Endothelial cell of hepatic sinusoid (primary cell): ENCODE measurements at regions not wholly inside any gene's neighbourhood (a gene's known extent, or its start where the extent isn't known, plus 50 kb on each side); places are given as distances from the start of the nearest gene placed in this dataset.
"Not testable (repeated sequence)": the region's sequence is repeated elsewhere in the genome, so short reads cannot be mapped to it uniquely, and the experiment has no call there.

Experiments used
- in situ Hi-C: cut with HindIII; loops from 2 replicates; pipeline ENCODE4 v1.10.0; 2017; ENCODE audit warnings: low sequenced_read_pairs

DNA sequence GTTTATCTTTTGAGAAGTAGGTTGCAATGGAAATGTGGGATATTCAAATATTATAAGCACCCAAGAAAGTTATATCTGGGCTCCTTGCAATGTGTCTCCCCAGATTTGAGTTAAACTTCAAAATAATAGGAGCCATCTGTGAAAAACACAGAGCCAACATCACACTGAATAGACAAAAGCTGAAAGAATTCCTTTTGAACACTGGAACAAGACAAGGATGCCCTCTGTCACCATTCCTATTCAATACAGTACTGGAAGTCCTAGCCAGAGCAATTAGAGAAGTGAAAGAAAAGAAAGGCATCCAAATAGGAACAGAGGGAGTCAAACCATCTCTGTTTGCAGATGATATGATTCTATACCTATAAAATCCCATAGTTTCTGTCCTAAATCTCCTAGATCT lies 114.3 kb upstream of the IL1RAPL1 start:
- in situ Hi-C loops, result no loop called here

DNA sequence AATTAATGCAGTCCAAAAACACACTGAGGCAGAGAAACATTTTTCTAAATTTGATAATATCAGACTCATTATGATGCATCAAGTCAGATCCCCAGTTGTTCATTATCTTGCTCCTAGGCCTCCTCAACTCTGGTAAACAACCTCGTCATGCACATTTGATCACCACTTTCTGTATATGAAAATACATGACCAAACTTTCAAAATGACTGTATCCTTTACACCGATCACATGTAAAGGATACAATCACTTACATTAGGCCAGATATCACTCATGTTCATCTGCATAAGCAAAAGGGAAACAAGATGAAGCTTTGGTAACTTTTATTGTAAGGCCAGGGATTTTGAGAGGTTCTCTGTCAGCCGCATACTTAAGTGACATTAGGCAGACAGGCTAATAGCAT lies 99.4 kb upstream of the IL1RAPL1 start:
- in situ Hi-C loops, result loop anchor here (5.0 kb wide), 1 partner anchor 79 kb away; no protein-coding TSS in a partner anchor

DNA sequence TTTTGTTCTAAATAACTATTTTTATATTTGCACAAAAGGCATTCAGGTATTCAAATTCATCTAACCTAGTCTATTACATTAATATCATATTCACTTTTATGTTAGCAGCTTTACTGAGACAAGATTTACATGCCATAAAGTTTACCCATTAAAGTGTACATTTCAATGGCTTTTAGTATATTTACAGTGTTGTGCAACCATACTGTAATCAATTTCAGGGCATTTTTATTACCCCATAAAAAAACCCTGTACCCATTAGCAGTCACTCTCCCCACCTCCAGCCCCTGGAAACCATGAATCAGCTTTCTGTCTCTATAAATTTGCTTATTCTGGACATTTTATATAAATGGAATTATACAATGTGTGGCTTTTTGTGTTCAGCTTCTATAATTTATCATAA lies 95.9 kb upstream of the IL1RAPL1 start:
- in situ Hi-C loops, result no loop called here

GRCh38 chrX:28491941-28492340 lies 95.3 kb upstream of the IL1RAPL1 start:
- in situ Hi-C loops, result no loop called here

DNA sequence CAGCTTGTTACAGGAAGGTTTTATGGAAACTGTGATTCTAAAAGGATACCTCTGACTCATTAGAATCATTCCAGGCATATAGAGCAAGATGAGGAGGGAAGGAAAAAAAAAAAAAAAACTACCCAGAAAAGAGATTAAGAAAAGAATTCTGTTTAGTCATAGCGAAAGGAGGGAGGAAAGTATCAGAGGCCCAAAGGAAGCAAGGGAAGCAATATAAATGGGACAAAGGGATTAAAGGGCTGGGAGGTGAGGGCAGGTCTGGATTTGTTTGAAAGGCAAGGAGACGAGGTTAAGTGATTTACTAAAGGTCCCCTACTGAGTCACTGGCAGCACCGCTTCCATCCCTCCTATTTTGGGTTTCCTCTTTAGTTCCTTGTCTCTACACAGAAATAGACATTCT lies 88.6 kb upstream of the IL1RAPL1 start:
- in situ Hi-C loops, result no loop called here

DNA sequence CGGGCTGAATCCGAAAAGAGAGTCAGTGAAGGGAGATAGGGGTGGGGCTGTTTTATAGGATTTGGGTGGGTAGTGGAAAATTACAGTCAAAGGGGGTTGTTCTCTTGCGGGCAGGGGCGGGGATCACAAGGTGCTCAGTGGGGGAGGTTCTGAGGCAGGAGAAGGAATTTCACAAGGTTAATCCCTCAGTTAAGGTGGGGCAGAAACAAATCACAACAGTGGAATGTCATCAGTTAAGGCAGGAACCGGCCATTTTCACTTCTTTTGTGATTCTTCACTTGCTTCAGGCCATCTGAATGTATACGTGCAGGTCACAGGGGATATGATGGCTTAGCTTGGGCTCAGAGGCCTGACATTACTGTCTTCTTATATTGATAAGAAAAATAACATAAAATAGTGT lies 84.6 kb upstream of the IL1RAPL1 start:
- in situ Hi-C loops, result not testable (repeated sequence)

DNA sequence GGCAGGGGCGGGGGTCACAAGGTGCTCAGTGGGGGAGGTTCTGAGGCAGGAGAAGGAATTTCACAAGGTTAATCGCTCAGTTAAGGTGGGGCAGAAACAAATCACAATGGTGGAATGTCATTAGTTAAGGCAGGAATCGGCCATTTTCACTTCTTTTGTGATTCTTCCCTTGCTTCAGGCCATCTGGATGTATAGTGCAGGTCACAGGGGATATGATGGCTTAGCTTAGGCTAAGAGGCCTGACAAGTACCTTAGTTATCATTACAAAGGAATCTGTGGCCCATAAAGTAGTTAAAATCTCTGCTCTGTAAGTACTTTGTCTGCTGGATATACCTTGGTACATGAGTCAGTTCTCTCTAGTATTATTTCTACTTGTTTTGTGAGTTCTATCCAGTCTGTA lies 79.6 kb upstream of the IL1RAPL1 start:
- in situ Hi-C loops, result not testable (repeated sequence)

DNA sequence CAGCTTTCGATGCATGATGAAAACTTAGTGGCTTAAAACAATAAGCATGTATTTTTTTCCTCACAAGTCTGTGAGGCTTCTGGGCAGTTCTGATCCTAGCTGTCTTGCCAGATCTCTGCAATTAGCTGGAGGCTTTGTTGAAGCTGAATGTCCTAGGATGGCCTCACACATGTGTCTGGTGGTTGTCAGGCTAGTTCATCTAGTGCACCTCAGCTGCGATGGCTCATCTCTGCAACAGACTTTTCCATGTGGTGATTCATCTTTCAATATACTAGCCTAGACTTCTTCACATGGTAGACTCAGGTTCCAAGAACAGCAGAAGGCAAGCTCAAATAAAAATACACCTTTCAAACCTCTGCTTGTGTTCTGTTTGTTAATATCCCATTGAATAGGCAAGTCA lies 66.5 kb upstream of the IL1RAPL1 start:
- in situ Hi-C loops, result no loop called here

DNA sequence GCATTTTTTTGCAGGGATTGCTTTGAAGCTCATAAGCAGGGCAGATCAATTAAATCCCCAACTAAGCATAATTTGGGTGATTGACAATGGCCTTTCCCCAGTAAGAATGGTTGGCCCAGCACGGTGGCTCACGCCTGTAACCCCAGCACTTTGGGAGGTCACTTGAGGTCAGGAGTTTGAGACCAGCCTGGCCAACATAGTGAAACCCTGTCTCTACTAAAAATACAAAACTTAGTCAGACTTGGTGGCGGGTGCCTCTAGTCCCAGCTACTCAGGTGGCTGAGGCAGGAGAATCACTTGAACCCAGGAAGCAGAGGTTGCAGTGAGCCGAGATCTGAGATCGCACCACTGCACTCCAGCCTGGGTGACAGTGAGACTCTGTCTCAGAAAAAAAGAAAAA lies 58.9 kb upstream of the IL1RAPL1 start:
- in situ Hi-C loops, result not testable (repeated sequence)
